WTC11 (cell line): ENCODE measurements at regions not wholly inside any gene's neighbourhood (a gene's known extent, or its start where the extent isn't known, plus 50 kb on each side); places are given as distances from the start of the nearest gene placed in this dataset.

Experiments
- ATAC-seq: fragments of 200-7000 bp; cut with Tn5 transposase; 2 replicates; pipeline ENCODE4 v1.10.0; 2021; ENCODE audit warnings: mild to moderate bottlenecking, moderate library complexity
- CTCF ChIA-PET: fragments of 300-600 bp; sonication (Branson Sonifier 250); formaldehyde crosslinking; loops from one replicate; lab custom pipeline; 2021; ENCODE audit warnings: antibody characterized with exemption; lab: Charles Lee
- POLR2A ChIA-PET: fragments of 350-600 bp; sonication (Branson Sonifier 250); formaldehyde crosslinking; loops from one replicate; lab custom pipeline; 2021; ENCODE audit warnings: antibody characterized with exemption; lab: Charles Lee
- DNase-seq: peaks from one replicate; pipeline ENCODE4 v3.0.0; 2021; ENCODE audit warnings: low spot score
- H3K27ac Mint-ChIP-seq: 2 replicates; pipeline ENCODE4 v1.8.0; 2021; ENCODE audit warnings: mixed read lengths
- H3K27me3 Mint-ChIP-seq: 2 replicates; pipeline ENCODE4 v1.8.0; 2021; ENCODE audit warnings: low read depth, mild to moderate bottlenecking, moderate library complexity, mixed read lengths
- H3K36me3 Mint-ChIP-seq: 2 replicates; pipeline ENCODE4 v1.8.0; 2021; ENCODE audit warnings: mixed read lengths
- H3K4me1 Mint-ChIP-seq: 2 replicates; pipeline ENCODE4 v1.8.0; 2022; ENCODE audit warnings: mixed read lengths
- H3K4me3 Mint-ChIP-seq: 2 replicates; pipeline ENCODE4 v1.8.0; 2021; ENCODE audit warnings: mild to moderate bottlenecking, moderate library complexity, mixed read lengths
- H3K9me3 Mint-ChIP-seq: 2 replicates; pipeline ENCODE4 v1.8.0; 2021; ENCODE audit warnings: mixed read lengths
- CDX4 ChIP-seq: fragments of 250-450 bp; sonication (Bioruptor Pico); IDR thresholded peaks from 2 replicates; pipeline ENCODE4 v1.9.0; 2021; ENCODE audit warnings: moderate library complexity, mild to moderate bottlenecking, inconsistent platforms, borderline replicate concordance
- ESRRA ChIP-seq: sonication (generic); formaldehyde crosslinking; IDR thresholded peaks from 2 replicates; pipeline ENCODE4 v1.8.1; 2022; ENCODE audit warnings: mild to moderate bottlenecking, missing genetic modification reagents, borderline replicate concordance
- FOXP1 ChIP-seq: sonication (generic); formaldehyde crosslinking; IDR thresholded peaks from 2 replicates; pipeline ENCODE4 v1.8.0; 2022; ENCODE audit warnings: missing genetic modification reagents, mild to moderate bottlenecking, moderate library complexity, borderline replicate concordance
- FOXP4 ChIP-seq: sonication (generic); formaldehyde crosslinking; IDR thresholded peaks from 2 replicates; pipeline ENCODE4 v1.8.0; 2022; ENCODE audit warnings: mild to moderate bottlenecking, missing genetic modification reagents
- GABPB1 ChIP-seq: sonication (generic); formaldehyde crosslinking; IDR thresholded peaks from 2 replicates; pipeline ENCODE4 v1.8.1; 2023; ENCODE audit warnings: mild to moderate bottlenecking, missing genetic modification reagents
- HMGA2 ChIP-seq: fragments of 250-450 bp; sonication (Bioruptor Pico); IDR thresholded peaks from 2 replicates; pipeline ENCODE4 v1.4.0; 2021; ENCODE audit warnings: mild to moderate bottlenecking, moderate library complexity
- OVOL2 ChIP-seq: fragments of 250-450 bp; sonication (Bioruptor Pico); IDR thresholded peaks from 2 replicates; pipeline ENCODE4 v1.9.0; 2021; ENCODE audit warnings: mild to moderate bottlenecking, borderline replicate concordance
- PREB ChIP-seq: sonication (generic); formaldehyde crosslinking; IDR thresholded peaks from 2 replicates; pipeline ENCODE4 v1.8.1; 2022; ENCODE audit warnings: mild to moderate bottlenecking, missing genetic modification reagents, moderate library complexity, borderline replicate concordance
- SP1 ChIP-seq: sonication (generic); formaldehyde crosslinking; conservative IDR thresholded peaks from 2 replicates; pipeline ENCODE4 v1.8.1; 2022; ENCODE audit warnings: missing genetic modification reagents
- ZNF396 ChIP-seq: fragments of 250-450 bp; sonication (Bioruptor Pico); IDR thresholded peaks from 2 replicates; pipeline ENCODE4 v1.8.0; 2021; ENCODE audit warnings: mild to moderate bottlenecking, moderate library complexity, borderline replicate concordance
- TF ChIP-seq, protein P1 (sequence below): fragments of 200-600 bp; IDR thresholded peaks from 2 replicates; pipeline ENCODE4 v1.8.0; 2022; ENCODE audit warnings: antibody characterized with exemption
- TF ChIP-seq, protein P2 (sequence below): sonication (generic); formaldehyde crosslinking; IDR thresholded peaks from 2 replicates; pipeline ENCODE4 v1.8.0; 2022; ENCODE audit warnings: mild to moderate bottlenecking, missing genetic modification reagents
- TF ChIP-seq, protein P3 (sequence below): sonication (generic); formaldehyde crosslinking; IDR thresholded peaks from 2 replicates; pipeline ENCODE4 v1.8.0; 2023; ENCODE audit warnings: mild to moderate bottlenecking, missing genetic modification reagents
- TF ChIP-seq, protein P4 (sequence below): sonication (generic); formaldehyde crosslinking; IDR thresholded peaks from 2 replicates; pipeline ENCODE4 v1.8.1; 2023; ENCODE audit warnings: mild to moderate bottlenecking, missing genetic modification reagents, borderline replicate concordance

DNA sequence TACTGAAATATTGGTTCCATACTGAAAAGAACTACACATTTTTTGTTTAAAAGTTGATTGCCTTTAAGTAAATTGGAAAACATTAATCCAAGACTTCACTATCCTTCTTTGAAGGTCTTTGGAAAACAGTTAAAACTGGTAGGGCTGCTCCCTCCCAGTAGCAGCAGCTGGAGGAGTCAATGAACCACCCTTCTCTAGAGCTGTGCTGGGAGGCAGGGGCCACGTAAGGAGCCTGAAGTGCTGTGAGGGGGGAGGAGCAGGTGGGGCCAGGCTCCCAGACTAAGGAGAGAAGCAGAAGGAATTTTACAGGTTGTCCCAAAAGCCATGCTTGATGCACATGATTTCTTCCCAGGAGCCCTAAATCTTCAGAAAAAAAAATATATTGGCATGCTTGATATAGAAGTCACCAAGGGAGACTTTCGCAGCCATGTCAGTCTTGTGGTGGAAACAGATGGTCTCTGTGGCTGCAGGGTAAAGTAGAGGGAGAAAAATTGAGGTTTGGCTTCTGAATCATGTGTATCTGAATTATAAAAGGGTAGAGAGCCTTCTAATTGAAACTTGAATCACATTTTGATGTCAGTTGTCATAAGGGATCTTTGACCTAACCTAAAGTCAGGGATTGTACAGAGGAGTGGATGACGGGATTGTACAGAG, 673.2 kb upstream of the FRG1 start:
- TF ChIP-seq HMGA2 (CRISPR knock-in tag) (no peak), FOXP1 (no peak), CDX4 (CRISPR knock-in tag) (no peak)
- no peak for ATAC-seq
- Mint-ChIP-seq H3K4me1 (peaks cover 14% of the 10 kb centered on the region), H3K36me3 (peaks cover 1% of the 10 kb centered on the region; the same call in 1 of the 2 replicates), H3K27me3 (no peaks in the 10 kb centered on the region), H3K27ac (no peak overlapping the region), H3K4me3 (no peak overlapping the region), H3K9me3 (peaks cover 7% of the 10 kb centered on the region)
- CTCF ChIA-PET, result no interaction called here
- POLR2A ChIA-PET, result no interaction called here
- no peak for DNase-seq

DNA sequence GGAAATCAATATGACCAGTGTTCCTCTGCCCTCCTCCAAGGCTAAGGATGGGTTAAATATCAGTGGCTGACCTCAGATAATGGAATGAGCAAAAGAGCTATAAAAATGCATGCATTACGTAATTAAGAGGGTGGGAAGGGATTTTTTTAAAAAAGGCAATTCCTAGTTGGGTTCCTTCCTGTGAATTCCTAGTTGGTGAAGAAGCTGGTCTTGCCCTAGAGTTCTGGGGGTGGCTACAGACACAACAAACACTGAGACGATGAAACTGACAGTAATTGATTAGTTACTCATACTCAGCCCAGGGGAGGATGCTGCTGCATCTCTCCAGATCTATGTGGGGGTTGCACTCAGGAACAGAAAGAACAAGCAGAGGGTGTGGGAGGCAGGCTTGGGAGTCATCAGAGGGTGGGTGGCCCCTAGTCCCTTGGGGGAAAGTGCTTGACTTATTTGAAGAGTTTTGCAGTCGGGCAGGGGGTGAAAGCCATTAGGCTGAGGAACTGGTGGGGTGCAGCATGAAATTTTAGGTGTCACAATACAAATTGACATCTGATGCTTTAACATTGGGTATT, 662.0 kb upstream of the FRG1 start:
- Mint-ChIP-seq H3K9me3 (peaks cover 15% of the 10 kb centered on the region), H3K4me3 (no peak overlapping the region), H3K27ac (no peak overlapping the region), H3K36me3 (peaks cover 2% of the 10 kb centered on the region), H3K27me3 (no peaks in the 10 kb centered on the region), H3K4me1 (no peaks in the 10 kb centered on the region)
- CTCF ChIA-PET, result no interaction called here
- ATAC-seq (no peak), DNase-seq (no peak)
- POLR2A ChIA-PET, result no interaction called here
- TF ChIP-seq FOXP4 (CRISPR knock-in tag) (no peak), SP1 (no peak), ESRRA (CRISPR knock-in tag) (no peak), PREB (CRISPR knock-in tag) (no peak), ZNF396 (no peak), OVOL2 (no peak), GABPB1 (CRISPR knock-in tag) (no peak)
- TF ChIP-seq, protein P1, sequence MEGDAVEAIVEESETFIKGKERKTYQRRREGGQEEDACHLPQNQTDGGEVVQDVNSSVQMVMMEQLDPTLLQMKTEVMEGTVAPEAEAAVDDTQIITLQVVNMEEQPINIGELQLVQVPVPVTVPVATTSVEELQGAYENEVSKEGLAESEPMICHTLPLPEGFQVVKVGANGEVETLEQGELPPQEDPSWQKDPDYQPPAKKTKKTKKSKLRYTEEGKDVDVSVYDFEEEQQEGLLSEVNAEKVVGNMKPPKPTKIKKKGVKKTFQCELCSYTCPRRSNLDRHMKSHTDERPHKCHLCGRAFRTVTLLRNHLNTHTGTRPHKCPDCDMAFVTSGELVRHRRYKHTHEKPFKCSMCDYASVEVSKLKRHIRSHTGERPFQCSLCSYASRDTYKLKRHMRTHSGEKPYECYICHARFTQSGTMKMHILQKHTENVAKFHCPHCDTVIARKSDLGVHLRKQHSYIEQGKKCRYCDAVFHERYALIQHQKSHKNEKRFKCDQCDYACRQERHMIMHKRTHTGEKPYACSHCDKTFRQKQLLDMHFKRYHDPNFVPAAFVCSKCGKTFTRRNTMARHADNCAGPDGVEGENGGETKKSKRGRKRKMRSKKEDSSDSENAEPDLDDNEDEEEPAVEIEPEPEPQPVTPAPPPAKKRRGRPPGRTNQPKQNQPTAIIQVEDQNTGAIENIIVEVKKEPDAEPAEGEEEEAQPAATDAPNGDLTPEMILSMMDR, result no peak
- TF ChIP-seq, protein P2, sequence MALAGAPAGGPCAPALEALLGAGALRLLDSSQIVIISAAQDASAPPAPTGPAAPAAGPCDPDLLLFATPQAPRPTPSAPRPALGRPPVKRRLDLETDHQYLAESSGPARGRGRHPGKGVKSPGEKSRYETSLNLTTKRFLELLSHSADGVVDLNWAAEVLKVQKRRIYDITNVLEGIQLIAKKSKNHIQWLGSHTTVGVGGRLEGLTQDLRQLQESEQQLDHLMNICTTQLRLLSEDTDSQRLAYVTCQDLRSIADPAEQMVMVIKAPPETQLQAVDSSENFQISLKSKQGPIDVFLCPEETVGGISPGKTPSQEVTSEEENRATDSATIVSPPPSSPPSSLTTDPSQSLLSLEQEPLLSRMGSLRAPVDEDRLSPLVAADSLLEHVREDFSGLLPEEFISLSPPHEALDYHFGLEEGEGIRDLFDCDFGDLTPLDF, result no peak
- TF ChIP-seq, protein P3, sequence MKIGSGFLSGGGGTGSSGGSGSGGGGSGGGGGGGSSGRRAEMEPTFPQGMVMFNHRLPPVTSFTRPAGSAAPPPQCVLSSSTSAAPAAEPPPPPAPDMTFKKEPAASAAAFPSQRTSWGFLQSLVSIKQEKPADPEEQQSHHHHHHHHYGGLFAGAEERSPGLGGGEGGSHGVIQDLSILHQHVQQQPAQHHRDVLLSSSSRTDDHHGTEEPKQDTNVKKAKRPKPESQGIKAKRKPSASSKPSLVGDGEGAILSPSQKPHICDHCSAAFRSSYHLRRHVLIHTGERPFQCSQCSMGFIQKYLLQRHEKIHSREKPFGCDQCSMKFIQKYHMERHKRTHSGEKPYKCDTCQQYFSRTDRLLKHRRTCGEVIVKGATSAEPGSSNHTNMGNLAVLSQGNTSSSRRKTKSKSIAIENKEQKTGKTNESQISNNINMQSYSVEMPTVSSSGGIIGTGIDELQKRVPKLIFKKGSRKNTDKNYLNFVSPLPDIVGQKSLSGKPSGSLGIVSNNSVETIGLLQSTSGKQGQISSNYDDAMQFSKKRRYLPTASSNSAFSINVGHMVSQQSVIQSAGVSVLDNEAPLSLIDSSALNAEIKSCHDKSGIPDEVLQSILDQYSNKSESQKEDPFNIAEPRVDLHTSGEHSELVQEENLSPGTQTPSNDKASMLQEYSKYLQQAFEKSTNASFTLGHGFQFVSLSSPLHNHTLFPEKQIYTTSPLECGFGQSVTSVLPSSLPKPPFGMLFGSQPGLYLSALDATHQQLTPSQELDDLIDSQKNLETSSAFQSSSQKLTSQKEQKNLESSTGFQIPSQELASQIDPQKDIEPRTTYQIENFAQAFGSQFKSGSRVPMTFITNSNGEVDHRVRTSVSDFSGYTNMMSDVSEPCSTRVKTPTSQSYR, result no peak
- TF ChIP-seq, protein P4, sequence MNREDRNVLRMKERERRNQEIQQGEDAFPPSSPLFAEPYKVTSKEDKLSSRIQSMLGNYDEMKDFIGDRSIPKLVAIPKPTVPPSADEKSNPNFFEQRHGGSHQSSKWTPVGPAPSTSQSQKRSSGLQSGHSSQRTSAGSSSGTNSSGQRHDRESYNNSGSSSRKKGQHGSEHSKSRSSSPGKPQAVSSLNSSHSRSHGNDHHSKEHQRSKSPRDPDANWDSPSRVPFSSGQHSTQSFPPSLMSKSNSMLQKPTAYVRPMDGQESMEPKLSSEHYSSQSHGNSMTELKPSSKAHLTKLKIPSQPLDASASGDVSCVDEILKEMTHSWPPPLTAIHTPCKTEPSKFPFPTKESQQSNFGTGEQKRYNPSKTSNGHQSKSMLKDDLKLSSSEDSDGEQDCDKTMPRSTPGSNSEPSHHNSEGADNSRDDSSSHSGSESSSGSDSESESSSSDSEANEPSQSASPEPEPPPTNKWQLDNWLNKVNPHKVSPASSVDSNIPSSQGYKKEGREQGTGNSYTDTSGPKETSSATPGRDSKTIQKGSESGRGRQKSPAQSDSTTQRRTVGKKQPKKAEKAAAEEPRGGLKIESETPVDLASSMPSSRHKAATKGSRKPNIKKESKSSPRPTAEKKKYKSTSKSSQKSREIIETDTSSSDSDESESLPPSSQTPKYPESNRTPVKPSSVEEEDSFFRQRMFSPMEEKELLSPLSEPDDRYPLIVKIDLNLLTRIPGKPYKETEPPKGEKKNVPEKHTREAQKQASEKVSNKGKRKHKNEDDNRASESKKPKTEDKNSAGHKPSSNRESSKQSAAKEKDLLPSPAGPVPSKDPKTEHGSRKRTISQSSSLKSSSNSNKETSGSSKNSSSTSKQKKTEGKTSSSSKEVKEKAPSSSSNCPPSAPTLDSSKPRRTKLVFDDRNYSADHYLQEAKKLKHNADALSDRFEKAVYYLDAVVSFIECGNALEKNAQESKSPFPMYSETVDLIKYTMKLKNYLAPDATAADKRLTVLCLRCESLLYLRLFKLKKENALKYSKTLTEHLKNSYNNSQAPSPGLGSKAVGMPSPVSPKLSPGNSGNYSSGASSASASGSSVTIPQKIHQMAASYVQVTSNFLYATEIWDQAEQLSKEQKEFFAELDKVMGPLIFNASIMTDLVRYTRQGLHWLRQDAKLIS (CRISPR knock-in tag), result no peak
